ENCODE measurements at regions not wholly inside any gene's neighbourhood (a gene's known extent, or its start where the extent isn't known, plus 50 kb on each side); places are given as distances from the start of the nearest gene placed in this dataset.
"Not testable (repeated sequence)": the region's sequence is repeated elsewhere in the genome, so short reads cannot be mapped to it uniquely, and the experiment has no call there.

GRCh38 chr13:43946281-43946680 lies 66.6 kb downstream of the LACC1 start:
- DNase-seq: no peak

- no peak for DNase-seq
Observed at GRCh38 chr13:43947897-43948458, 68.3 kb downstream of the LACC1 start.

GRCh38 chr13:43953370-43953769 lies 73.7 kb downstream of the LACC1 start:
- no peak for DNase-seq

GRCh38 chr13:43956975-43957374 lies 77.3 kb downstream of the LACC1 start:
- DNase-seq: not testable (repeated sequence)

GRCh38 chr13:43959291-43959690 lies 79.6 kb downstream of the LACC1 start:
- no peak for DNase-seq

- DNase-seq: no peak
Observed at GRCh38 chr13:43961909-43962308, 82.2 kb downstream of the LACC1 start.

GRCh38 chr13:43963726-43964125 lies 84.0 kb downstream of the LACC1 start:
- no peak for DNase-seq

- DNase-seq: no peak
Observed at GRCh38 chr13:43964698-43965458, 85.2 kb downstream of the LACC1 start.

- no peak for DNase-seq
Observed at GRCh38 chr13:43965459-43965845, 85.7 kb downstream of the LACC1 start.

- DNase-seq: not testable (repeated sequence)
Observed at GRCh38 chr13:43968251-43968942, 88.7 kb downstream of the LACC1 start.

- not testable (repeated sequence) for DNase-seq
Observed at GRCh38 chr13:43968943-43969690, 89.4 kb downstream of the LACC1 start.

GRCh38 chr13:43969919-43970318 lies 90.2 kb downstream of the LACC1 start:
- DNase-seq: not testable (repeated sequence)

GRCh38 chr13:43970520-43971242 lies 91.0 kb downstream of the LACC1 start:
- not testable (repeated sequence) for DNase-seq

- not testable (repeated sequence) for DNase-seq
Observed at GRCh38 chr13:43971324-43971723, 91.6 kb downstream of the LACC1 start.

GRCh38 chr13:43977911-43978310 lies 98.2 kb downstream of the LACC1 start:
- no peak for DNase-seq

GRCh38 chr13:43978688-43979087 lies 99.0 kb downstream of the LACC1 start:
- no peak for DNase-seq

GRCh38 chr13:43979492-43979891 lies 99.8 kb downstream of the LACC1 start:
- no peak for DNase-seq

- DNase-seq: no peak
Observed at GRCh38 chr13:43980587-43980986, 100.9 kb downstream of the LACC1 start.

GRCh38 chr13:43981091-43981490 lies 101.4 kb downstream of the LACC1 start:
- no peak for DNase-seq

- no peak for DNase-seq
Observed at GRCh38 chr13:43981512-43982301, 102.0 kb downstream of the LACC1 start.

GRCh38 chr13:43983373-43983772 lies 103.7 kb downstream of the LACC1 start:
- no peak for DNase-seq

- DNase-seq: no peak
Observed at GRCh38 chr13:43984292-43984691, 104.6 kb downstream of the LACC1 start.

All from stimulated activated naive CD4-positive, alpha-beta T cell treated with Interleukin-2 at 50 U/mL for 16 hours (primary cell).